Activated CD4-positive, alpha-beta memory T cell treated with anti-CD3 and anti-CD28 coated beads, Interleukin-2, amount 10 ng/mL, durations not matched to agents 7 days and 5 days (primary cell): ENCODE measurements at regions not wholly inside any gene's neighbourhood (a gene's known extent, or its start where the extent isn't known, plus 50 kb on each side); places are given as distances from the start of the nearest gene placed in this dataset.
"Not testable (repeated sequence)": the region's sequence is repeated elsewhere in the genome, so short reads cannot be mapped to it uniquely, and the experiment has no call there.

Experiments used
- CTCF ChIA-PET: fragments of 350-600 bp; sonication (Branson Sonifier 250); formaldehyde crosslinking; loops from one replicate; lab custom pipeline; 2021; ENCODE audit warnings: antibody characterized with exemption, inconsistent platforms; lab: Charles Lee
- POLR2A ChIA-PET: fragments of 350-600 bp; sonication (Branson Sonifier 250); formaldehyde crosslinking; loops from one replicate; lab custom pipeline; 2021; ENCODE audit warnings: antibody characterized with exemption; lab: Charles Lee
- DNase-seq: peaks from one replicate; pipeline ENCODE4 v3.0.0-alpha.2; 2020
- H3K27ac Mint-ChIP-seq: one replicate; pipeline ENCODE4 v1.8.0; 2021; ENCODE audit warnings: mild to moderate bottlenecking, mixed read lengths
- H3K27me3 Mint-ChIP-seq: one replicate; pipeline ENCODE4 v1.8.0; 2021; ENCODE audit warnings: mixed read lengths
- H3K36me3 Mint-ChIP-seq: one replicate; pipeline ENCODE4 v1.8.0; 2021; ENCODE audit warnings: low read depth, mixed read lengths
- H3K4me1 Mint-ChIP-seq: one replicate; pipeline ENCODE4 v1.8.0; 2021; ENCODE audit warnings: mixed read lengths
- H3K4me3 Mint-ChIP-seq: one replicate; pipeline ENCODE4 v1.8.0; 2021; ENCODE audit warnings: mild to moderate bottlenecking, mixed read lengths
- H3K9me3 Mint-ChIP-seq: one replicate; pipeline ENCODE4 v1.8.0; 2021; ENCODE audit warnings: mixed read lengths

DNA sequence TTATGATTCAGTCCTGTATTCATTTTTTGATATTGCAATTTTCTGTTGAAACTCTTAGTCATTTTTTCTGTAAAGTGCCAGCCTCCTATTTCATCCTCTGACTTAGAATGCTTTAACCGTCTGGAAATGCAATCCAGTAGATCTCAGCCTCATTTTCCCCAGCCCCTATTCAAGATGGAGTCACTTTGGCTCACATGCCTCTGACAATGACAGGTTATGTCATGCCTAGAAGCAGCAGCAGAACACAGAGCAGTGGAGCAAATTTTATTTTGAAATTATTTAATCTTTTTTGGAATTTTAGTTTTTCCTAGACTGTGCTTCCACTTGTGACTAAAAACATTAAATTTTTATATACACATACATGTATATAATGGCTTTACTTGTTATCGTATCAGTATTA, 1053.2 kb downstream of the TAF11L14 start:
- DNase-seq, result no peak
- H3K4me3 Mint-ChIP-seq, result no peak overlapping the region
- no peaks in the 10 kb centered on the region for H3K27me3 Mint-ChIP-seq
- no peaks in the 10 kb centered on the region for H3K9me3 Mint-ChIP-seq
- no peaks in the 10 kb centered on the region for H3K4me1 Mint-ChIP-seq
- CTCF ChIA-PET, result no interaction called here
- H3K27ac Mint-ChIP-seq, result no peak overlapping the region
- POLR2A ChIA-PET, result no interaction called here
- no peaks in the 10 kb centered on the region for H3K36me3 Mint-ChIP-seq

DNA sequence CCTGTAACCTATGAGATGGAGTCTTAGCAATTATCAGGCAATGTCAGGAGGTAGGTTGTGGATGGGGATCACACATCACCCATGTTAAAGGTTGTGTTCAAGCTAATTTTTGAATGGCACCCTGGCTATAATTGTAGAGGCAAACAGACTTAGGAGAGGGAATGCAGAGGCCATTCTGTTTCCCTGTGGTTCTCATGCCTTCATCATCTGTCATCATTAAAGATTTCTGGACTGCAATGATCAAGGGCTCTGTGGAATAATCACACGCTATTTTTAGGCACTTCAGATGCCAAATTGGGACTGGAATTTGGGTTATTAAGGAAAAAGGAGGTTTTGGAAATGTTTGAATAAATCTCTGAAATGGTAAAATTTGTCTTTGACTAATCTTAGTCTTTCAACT, 1065.4 kb downstream of the TAF11L14 start:
- CTCF ChIA-PET, result interaction anchor here (1.2 to 1.8 kb wide), 3 partner anchors 12 to 62 kb away, joined by 3 to 7 read pairs (median 4); no protein-coding TSS in a partner anchor
- no peak overlapping the region for H3K27ac Mint-ChIP-seq
- H3K9me3 Mint-ChIP-seq, result no peaks in the 10 kb centered on the region
- no peaks in the 10 kb centered on the region for H3K27me3 Mint-ChIP-seq
- DNase-seq, result no peak
- no peak overlapping the region for H3K4me3 Mint-ChIP-seq
- POLR2A ChIA-PET, result no interaction called here
- H3K4me1 Mint-ChIP-seq, result peaks cover 14% of the 10 kb centered on the region
- no peaks in the 10 kb centered on the region for H3K36me3 Mint-ChIP-seq

DNA sequence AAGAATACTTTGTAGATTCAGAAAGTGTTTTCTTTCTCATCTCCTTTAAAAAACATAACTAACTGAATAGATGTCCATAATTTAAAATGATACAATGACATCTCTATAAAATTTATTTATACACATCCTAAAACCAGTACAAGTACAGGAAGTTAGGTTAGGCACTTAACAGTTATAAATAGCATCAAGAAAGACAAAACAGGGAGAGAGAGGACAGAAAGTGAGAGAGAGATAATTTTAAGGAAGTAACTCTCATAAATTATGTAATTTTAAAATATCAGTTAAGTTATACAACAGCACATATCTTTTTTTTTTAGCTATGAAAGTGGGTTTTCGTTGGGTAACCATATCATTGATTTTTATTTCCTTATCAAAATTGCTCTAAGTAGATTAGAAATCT, 1068.6 kb downstream of the TAF11L14 start:
- ChIA-PET POLR2A (no interaction called here), CTCF (no interaction called here)
- DNase-seq, result no peak
- Mint-ChIP-seq H3K27me3 (no peaks in the 10 kb centered on the region), H3K9me3 (no peaks in the 10 kb centered on the region), H3K36me3 (no peaks in the 10 kb centered on the region), H3K4me3 (no peak overlapping the region), H3K4me1 (peaks cover 13% of the 10 kb centered on the region), H3K27ac (no peak overlapping the region)

DNA sequence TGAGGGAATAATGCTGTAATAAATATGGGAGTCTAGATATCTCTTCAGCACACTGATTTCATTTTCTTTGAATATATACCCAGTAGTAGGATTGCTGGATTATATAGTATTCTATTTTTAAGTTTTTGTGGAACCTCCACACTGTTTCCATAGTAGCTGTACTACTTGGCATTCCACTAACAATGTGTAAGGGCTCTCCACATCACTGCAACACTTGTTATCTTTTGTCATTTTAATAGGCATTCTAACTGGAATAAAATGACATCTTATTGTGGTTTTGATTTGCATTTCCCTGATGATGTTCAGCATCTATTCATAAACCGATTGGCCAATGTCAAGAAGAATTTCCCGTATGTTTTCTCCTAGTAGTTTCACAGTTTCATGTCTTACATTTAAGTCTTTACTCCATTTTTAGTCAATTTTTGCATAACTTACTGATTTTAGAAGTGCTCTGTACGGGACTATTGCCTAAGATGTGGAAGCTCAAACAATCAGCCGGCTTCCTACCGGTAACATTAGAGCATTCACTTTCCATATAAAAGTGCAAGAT, 1078.8 kb downstream of the TAF11L14 start:
- Mint-ChIP-seq H3K9me3 (peaks cover 4% of the 10 kb centered on the region), H3K36me3 (no peaks in the 10 kb centered on the region), H3K4me1 (no peaks in the 10 kb centered on the region), H3K4me3 (no peak overlapping the region), H3K27me3 (no peaks in the 10 kb centered on the region), H3K27ac (no peak overlapping the region)
- CTCF ChIA-PET, result interaction anchor here (2.2 kb wide), 1 partner anchor 14 kb away, joined by 7 read pairs; no protein-coding TSS in a partner anchor
- no peak for DNase-seq
- POLR2A ChIA-PET, result interaction anchor here (1.0 kb wide), 1 partner anchor 24 kb away, joined by 3 read pairs; no protein-coding TSS in a partner anchor

DNA sequence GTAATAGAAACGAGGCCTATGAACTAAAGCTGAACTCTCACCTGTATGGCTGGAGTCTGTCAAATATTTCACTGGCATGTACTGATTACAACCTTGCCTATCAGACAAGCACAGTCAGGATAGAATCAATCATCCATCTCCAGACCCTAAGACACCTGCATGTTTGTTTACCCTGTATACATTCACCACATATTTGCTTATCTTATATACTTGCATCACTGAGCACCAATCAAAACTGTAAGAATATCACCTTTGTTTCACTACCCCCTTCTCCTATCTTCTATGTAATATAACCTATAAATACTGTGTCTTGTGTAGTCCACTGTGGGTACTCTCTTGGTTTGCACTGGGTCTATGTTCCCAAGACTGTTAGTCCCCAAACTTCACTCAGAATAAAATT, 1085.7 kb downstream of the TAF11L14 start:
- Mint-ChIP-seq H3K27ac (no peak overlapping the region), H3K4me1 (no peaks in the 10 kb centered on the region), H3K4me3 (no peak overlapping the region), H3K36me3 (no peaks in the 10 kb centered on the region), H3K9me3 (no peaks in the 10 kb centered on the region), H3K27me3 (no peaks in the 10 kb centered on the region)
- ChIA-PET POLR2A (no interaction called here), CTCF (no interaction called here)
- no peak for DNase-seq

DNA sequence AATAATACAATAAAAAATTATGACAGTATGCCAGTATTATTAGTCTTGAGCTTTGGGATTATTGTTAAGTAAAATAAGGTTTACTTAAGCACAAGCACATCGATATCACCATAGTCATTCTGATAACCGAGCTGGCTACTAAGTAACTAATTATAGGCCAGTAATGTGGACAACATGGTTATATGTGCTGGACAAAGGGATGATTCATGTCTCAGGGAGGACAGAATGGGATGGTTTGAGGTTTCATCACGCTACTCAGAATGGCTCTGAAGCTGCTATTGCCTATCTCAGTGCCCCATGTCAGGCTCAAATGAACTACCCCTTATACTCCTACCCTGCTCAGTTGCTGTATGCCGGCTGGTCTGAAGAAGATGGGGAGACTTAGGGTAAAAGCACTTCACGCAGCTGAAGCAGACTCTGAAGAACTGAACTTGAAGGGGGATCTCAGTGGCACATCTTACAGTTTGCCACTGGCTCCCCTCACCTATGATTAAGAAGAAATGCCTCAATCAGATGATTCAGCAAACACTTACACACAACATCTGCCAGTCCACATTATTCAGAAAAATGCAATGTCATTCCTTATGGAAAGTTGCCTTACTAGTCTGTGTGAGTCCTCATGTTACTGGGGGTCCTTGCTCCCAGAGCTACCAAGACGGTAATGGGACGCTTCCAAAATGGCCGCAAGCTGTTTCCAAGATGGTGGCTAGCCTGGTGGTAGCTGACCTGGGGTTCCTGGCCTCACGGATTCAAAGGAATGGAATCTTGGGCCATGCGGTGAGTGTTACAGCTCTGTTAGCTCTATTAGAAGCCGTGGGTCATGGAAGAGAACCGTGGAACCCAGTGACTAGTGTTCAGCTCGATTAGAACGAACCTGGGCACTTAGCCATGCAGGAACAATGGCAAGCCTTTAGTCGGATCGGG, 1098.6 kb downstream of the TAF11L14 start:
- DNase-seq, result no peak
- Mint-ChIP-seq H3K36me3 (peaks cover 30% of the 10 kb centered on the region), H3K27ac (no peak overlapping the region), H3K4me1 (peaks cover 5% of the 10 kb centered on the region), H3K9me3 (peaks cover 2% of the 10 kb centered on the region), H3K4me3 (no peak overlapping the region), H3K27me3 (no peaks in the 10 kb centered on the region)
- ChIA-PET CTCF (no interaction called here), POLR2A (no interaction called here)

DNA sequence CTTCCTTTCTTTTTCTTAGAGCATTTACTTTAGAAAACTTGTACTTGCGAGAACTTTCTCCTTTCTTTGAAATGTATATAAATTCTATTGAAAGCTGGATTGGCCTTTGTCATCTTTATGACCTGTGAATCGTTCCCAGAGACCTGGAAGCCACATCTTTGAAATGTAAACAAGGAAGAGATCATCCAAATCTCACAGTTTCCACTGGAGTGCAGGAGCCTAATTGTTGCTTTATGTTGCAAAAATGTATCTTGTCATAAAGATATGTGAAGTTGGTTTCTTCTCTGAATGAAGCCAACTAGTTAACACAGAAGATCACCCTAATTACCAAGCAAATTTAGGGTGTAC, 1101.8 kb downstream of the TAF11L14 start:
- Mint-ChIP-seq H3K27me3 (no peaks in the 10 kb centered on the region), H3K4me1 (peaks cover 20% of the 10 kb centered on the region), H3K36me3 (peaks cover 33% of the 10 kb centered on the region), H3K27ac (no peak overlapping the region), H3K4me3 (no peak overlapping the region), H3K9me3 (peaks cover 2% of the 10 kb centered on the region)
- ChIA-PET CTCF (no interaction called here), POLR2A (interaction anchor here (1.0 kb wide), 1 partner anchor 24 kb away, joined by 3 read pairs; no protein-coding TSS in a partner anchor)
- no peak for DNase-seq

DNA sequence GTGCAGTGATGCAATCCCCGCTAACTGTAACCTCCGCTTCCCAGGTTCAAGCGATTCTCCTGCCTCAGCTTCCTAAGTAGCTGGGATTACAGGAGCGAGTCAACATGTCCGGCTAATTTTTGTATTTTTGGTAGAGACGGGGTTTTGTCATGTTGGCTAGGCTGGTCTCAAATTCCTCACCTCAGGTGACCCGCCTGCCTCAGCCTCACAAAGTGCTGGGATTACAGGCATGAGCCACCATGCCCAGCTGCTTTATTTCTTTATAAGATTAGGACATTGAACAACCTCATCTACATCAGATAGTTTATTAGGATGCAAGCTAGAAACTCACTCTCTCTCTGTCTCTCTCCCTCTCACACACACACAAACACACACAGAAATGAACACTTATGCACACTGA, 1102.5 kb downstream of the TAF11L14 start:
- H3K27me3 Mint-ChIP-seq, H3K27ac Mint-ChIP-seq, DNase-seq, H3K9me3 Mint-ChIP-seq, H3K4me3 Mint-ChIP-seq, CTCF ChIA-PET: not testable (repeated sequence)
- peaks cover 24% of the 10 kb centered on the region for H3K4me1 Mint-ChIP-seq
- peaks cover 31% of the 10 kb centered on the region for H3K36me3 Mint-ChIP-seq
- POLR2A ChIA-PET, result interaction anchor here (1.0 kb wide), 1 partner anchor 24 kb away, joined by 3 read pairs; no protein-coding TSS in a partner anchor

DNA sequence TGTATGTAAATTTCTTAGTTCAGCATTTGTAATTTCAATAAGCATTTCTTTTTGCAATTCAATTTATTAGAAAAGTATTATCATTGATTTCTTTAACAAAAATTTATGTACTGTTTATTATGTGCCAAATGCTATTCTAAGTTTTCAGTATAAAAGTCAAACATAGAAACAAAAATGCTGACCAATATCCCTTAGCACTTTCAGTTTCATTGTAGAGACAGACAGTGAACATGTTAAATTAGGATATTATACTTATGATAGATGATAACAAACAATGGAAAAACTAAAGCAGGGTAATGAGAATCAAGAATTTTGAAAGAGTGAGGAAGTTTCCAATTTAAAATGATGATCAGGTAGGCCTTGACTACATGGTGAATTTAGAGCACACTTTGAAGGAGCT, 1106.0 kb downstream of the TAF11L14 start:
- CTCF ChIA-PET, result no interaction called here
- POLR2A ChIA-PET, result no interaction called here
- H3K4me1 Mint-ChIP-seq, result peaks cover 46% of the 10 kb centered on the region
- peaks cover 21% of the 10 kb centered on the region for H3K36me3 Mint-ChIP-seq
- H3K9me3 Mint-ChIP-seq, result no peaks in the 10 kb centered on the region
- no peak for DNase-seq
- no peak overlapping the region for H3K27ac Mint-ChIP-seq
- no peaks in the 10 kb centered on the region for H3K27me3 Mint-ChIP-seq
- H3K4me3 Mint-ChIP-seq, result no peak overlapping the region

DNA sequence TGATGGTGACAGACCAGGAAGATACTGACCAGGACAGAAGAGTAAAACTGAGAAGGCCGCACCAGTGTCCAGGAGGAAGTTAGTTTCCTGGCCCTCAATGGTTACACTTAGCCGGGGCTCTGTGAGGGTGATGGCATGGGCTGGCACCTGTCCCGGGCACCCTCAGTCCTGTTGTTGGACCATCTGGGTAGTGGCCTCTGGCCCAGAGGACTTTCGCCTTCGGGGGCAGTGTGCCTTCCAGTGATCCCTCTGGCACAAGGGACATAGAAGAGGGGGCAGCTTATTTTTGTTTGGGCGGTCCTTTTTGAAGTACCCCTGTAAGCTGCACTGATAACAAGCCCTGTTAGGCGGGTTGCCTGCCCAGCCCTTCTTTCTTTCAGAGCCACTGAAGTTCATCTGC, 1108.6 kb downstream of the TAF11L14 start:
- ChIA-PET CTCF (no interaction called here), POLR2A (no interaction called here)
- Mint-ChIP-seq H3K27ac (no peak overlapping the region), H3K4me3 (no peak overlapping the region), H3K27me3 (no peaks in the 10 kb centered on the region), H3K4me1 (peaks cover 47% of the 10 kb centered on the region), H3K36me3 (peaks cover 17% of the 10 kb centered on the region), H3K9me3 (no peaks in the 10 kb centered on the region)
- DNase-seq, result no peak

DNA sequence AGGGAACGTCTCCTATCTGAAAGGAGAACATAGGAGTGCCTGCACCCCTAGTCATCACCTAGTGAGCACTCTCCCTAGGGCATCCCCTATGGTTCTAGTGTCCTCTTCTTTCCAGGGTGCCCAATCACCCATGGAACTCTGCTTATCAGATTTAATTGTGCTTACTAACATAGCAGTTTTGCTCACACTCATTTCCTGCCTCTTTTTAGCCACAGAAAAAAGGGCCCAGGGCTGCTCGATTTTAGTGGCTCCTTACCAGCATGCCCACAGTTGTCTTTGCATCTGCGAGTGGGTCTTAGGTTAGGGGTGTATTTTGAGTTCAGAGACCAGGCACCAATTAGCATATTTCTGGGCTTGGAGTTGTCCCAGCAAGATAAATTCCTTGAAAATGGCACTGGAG, 1110.2 kb downstream of the TAF11L14 start:
- Mint-ChIP-seq H3K27me3 (no peaks in the 10 kb centered on the region), H3K9me3 (no peaks in the 10 kb centered on the region), H3K4me3 (peak overlapping the region; percentile 85), H3K4me1 (peaks cover 51% of the 10 kb centered on the region), H3K27ac (peak overlapping the region; percentile 90), H3K36me3 (peaks cover 17% of the 10 kb centered on the region)
- ChIA-PET POLR2A (interaction anchor here (1.1 kb wide), 2 partner anchors 9 to 14 kb away, joined by 4 read pairs; no protein-coding TSS in a partner anchor), CTCF (interaction anchor here (1.4 kb wide), 1 partner anchor 46 kb away, joined by 4 read pairs; no protein-coding TSS in a partner anchor)
- peak; percentile 38 for DNase-seq

DNA sequence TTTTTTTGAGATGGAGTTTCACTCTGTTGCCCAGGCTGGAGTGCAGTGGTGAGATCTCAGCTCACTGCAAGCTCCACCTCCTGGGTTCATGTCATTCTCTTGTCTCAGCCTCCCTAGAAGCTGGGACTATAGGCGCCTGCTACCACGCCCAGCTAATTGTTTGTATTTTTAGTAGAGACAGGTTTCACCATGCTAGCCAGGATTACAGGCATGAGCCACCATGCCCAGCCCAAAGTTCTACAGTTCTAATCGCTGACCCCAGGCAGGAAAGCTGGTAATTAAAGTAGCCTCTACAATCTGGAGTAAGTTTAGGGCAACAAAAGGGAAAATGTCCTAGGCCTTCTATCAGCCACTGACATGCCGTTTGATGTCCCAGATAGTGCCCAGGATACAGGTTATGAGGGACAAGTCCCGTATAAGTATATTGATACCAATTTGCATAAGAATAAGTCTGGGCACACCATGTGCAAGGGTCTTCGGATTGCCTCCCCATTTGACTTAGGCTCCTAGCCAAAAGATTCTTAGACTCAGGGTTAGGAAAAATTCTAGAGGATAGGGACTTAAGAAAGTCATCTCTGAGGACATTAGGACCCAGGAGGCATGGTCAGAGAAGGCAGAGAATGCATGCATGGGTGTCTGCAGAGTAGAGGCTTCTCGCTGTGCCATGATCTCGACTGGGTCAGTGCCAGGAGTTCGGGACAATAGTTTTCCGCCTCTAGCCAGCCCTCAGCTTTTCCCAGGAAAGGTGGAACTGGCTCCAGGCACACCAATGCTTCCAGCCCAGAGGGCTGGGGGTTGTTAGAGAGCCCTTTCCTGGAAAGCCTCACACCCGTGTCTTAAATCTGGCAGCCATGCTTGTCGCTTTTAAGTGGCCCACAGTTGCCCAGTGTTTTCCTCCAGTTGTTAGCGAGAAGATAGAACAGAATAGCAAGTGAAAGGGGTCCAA, 1111.1 kb downstream of the TAF11L14 start:
- peaks cover 16% of the 10 kb centered on the region for H3K36me3 Mint-ChIP-seq
- H3K27me3 Mint-ChIP-seq, result no peaks in the 10 kb centered on the region
- H3K27ac Mint-ChIP-seq, result peak overlapping the region; percentile 90
- ChIA-PET POLR2A (interaction anchor here (0.8 to 1.1 kb wide), 3 partner anchors 9 to 17 kb away, joined by 4 to 7 read pairs (median 4); no protein-coding TSS in a partner anchor), CTCF (interaction anchor here (0.9 to 1.4 kb wide), 2 partner anchors 46 to 47 kb away, joined by 4 read pairs; no protein-coding TSS in a partner anchor)
- no peaks in the 10 kb centered on the region for H3K9me3 Mint-ChIP-seq
- peak overlapping the region; percentile 85 for H3K4me3 Mint-ChIP-seq
- DNase-seq, result peak; percentile 62
- peaks cover 51% of the 10 kb centered on the region for H3K4me1 Mint-ChIP-seq
